HPDE6-E6E7 (cell line): ENCODE measurements at regions not wholly inside any gene's neighbourhood (a gene's known extent, or its start where the extent isn't known, plus 50 kb on each side); places are given as distances from the start of the nearest gene placed in this dataset.
"Not testable (repeated sequence)": the region's sequence is repeated elsewhere in the genome, so short reads cannot be mapped to it uniquely, and the experiment has no call there.

Experiments
- DNase-seq: peaks from one replicate; pipeline ENCODE4 v3.0.0; 2011; ENCODE audit warnings: missing footprints; ENCODE audit errors: extremely low spot score

GRCh38 chr5:102554082-102554481 lies 55.3 kb upstream of the SLCO6A1 start:
- DNase-seq, result no peak

GRCh38 chr5:102554728-102555127 lies 55.9 kb upstream of the SLCO6A1 start:
- DNase-seq, result no peak

- DNase-seq, result no peak
These were observed 63.3 kb upstream of the SLCO6A1 start for GRCh38 chr5:102561894-102562760.

GRCh38 chr5:102570747-102571146 lies 71.9 kb upstream of the SLCO6A1 start:
- DNase-seq, result no peak

- DNase-seq, result no peak
These were observed 79.6 kb upstream of the SLCO6A1 start for GRCh38 chr5:102578362-102578761.

- no peak for DNase-seq
These were observed 80.6 kb upstream of the SLCO6A1 start for GRCh38 chr5:102579379-102579778.

GRCh38 chr5:102581011-102581410 lies 82.2 kb upstream of the SLCO6A1 start:
- DNase-seq, result no peak

GRCh38 chr5:102582696-102583095 lies 83.9 kb upstream of the SLCO6A1 start:
- DNase-seq, result no peak

- DNase-seq, result no peak
These were observed 84.7 kb upstream of the SLCO6A1 start for GRCh38 chr5:102583276-102584124.

GRCh38 chr5:102589661-102590060 lies 90.9 kb upstream of the SLCO6A1 start:
- no peak for DNase-seq

- no peak for DNase-seq
These were observed 91.7 kb upstream of the SLCO6A1 start for GRCh38 chr5:102590467-102590866.

GRCh38 chr5:102591650-102592049 lies 92.8 kb upstream of the SLCO6A1 start:
- DNase-seq, result no peak

GRCh38 chr5:102592586-102592985 lies 93.8 kb upstream of the SLCO6A1 start:
- not testable (repeated sequence) for DNase-seq

GRCh38 chr5:102594192-102594591 lies 95.4 kb upstream of the SLCO6A1 start:
- DNase-seq, result no peak

- no peak for DNase-seq
These were observed 96.5 kb upstream of the SLCO6A1 start for GRCh38 chr5:102595332-102595731.

GRCh38 chr5:102596113-102596512 lies 97.3 kb upstream of the SLCO6A1 start:
- DNase-seq, result no peak

GRCh38 chr5:102596951-102597350 lies 98.2 kb upstream of the SLCO6A1 start:
- no peak for DNase-seq

GRCh38 chr5:102599289-102599688 lies 100.5 kb upstream of the SLCO6A1 start:
- no peak for DNase-seq

- DNase-seq, result no peak
These were observed 102.2 kb upstream of the SLCO6A1 start for GRCh38 chr5:102600964-102601363.

GRCh38 chr5:102603670-102604069 lies 104.9 kb upstream of the SLCO6A1 start:
- DNase-seq, result no peak

- no peak for DNase-seq
These were observed 109.6 kb upstream of the SLCO6A1 start for GRCh38 chr5:102608414-102608813.

GRCh38 chr5:102611312-102611711 lies 112.5 kb upstream of the SLCO6A1 start:
- no peak for DNase-seq

- no peak for DNase-seq
These were observed 114.9 kb upstream of the SLCO6A1 start for GRCh38 chr5:102613661-102614060.
